ENCODE measurements at regions not wholly inside any gene's neighbourhood (a gene's known extent, or its start where the extent isn't known, plus 50 kb on each side); places are given as distances from the start of the nearest gene placed in this dataset.

GRCh38 chr3:72120806-72121778 is 336.1 kb upstream of the PROK2 start:
- no peaks in the 10 kb centered on the region for H3K36me3 ChIP-seq (ENCODE audit: control insufficient read depth, insufficient read depth, low read length)
- WGBS (ENCODE audit: insufficient coverage, insufficient read length): no CpG with 5 or more reads among the region's 5 CpGs
- H3K4me3 ChIP-seq (ENCODE audit: low read length): no peak overlapping the region
- H3K27me3 ChIP-seq (ENCODE audit: control insufficient read depth, insufficient read depth, low read length): no peaks in the 10 kb centered on the region
- H3K9me3 ChIP-seq (ENCODE audit: control insufficient read depth, insufficient read depth, low read length): no peaks in the 10 kb centered on the region
- H3K4me1 ChIP-seq (ENCODE audit: control insufficient read depth, insufficient read depth, low read length): no peaks in the 10 kb centered on the region
- no peak for DNase-seq (ENCODE audit: low read depth, low spot score)
- H3K27ac ChIP-seq (ENCODE audit: low read length): no peak overlapping the region

GRCh38 chr3:72120039-72120438 is 335.1 kb upstream of the PROK2 start:
- no CpG with 5 or more reads among the region's 4 CpGs for WGBS (ENCODE audit: insufficient coverage, insufficient read length)
- H3K9me3 ChIP-seq (ENCODE audit: control insufficient read depth, insufficient read depth, low read length): no peaks in the 10 kb centered on the region
- no peak overlapping the region for H3K4me3 ChIP-seq (ENCODE audit: low read length)
- no peak for DNase-seq (ENCODE audit: low read depth, low spot score)
- no peak overlapping the region for H3K27ac ChIP-seq (ENCODE audit: low read length)
- H3K36me3 ChIP-seq (ENCODE audit: control insufficient read depth, insufficient read depth, low read length): no peaks in the 10 kb centered on the region
- no peaks in the 10 kb centered on the region for H3K4me1 ChIP-seq (ENCODE audit: control insufficient read depth, insufficient read depth, low read length)
- H3K27me3 ChIP-seq (ENCODE audit: control insufficient read depth, insufficient read depth, low read length): no peaks in the 10 kb centered on the region

- Histone ChIP-seq H3K9me3 (ENCODE audit: control insufficient read depth, insufficient read depth, low read length) (no peaks in the 10 kb centered on the region), H3K36me3 (ENCODE audit: control insufficient read depth, insufficient read depth, low read length) (no peaks in the 10 kb centered on the region), H3K27me3 (ENCODE audit: control insufficient read depth, insufficient read depth, low read length) (no peaks in the 10 kb centered on the region), H3K4me3 (ENCODE audit: low read length) (no peak overlapping the region), H3K4me1 (ENCODE audit: control insufficient read depth, insufficient read depth, low read length) (no peaks in the 10 kb centered on the region), H3K27ac (ENCODE audit: low read length) (no peak overlapping the region)
- DNase-seq (ENCODE audit: low read depth, low spot score): no peak
Observed at GRCh38 chr3:72118628-72119027, 333.7 kb upstream of the PROK2 start.

- Histone ChIP-seq H3K36me3 (ENCODE audit: control insufficient read depth, insufficient read depth, low read length) (no peaks in the 10 kb centered on the region), H3K27me3 (ENCODE audit: control insufficient read depth, insufficient read depth, low read length) (no peaks in the 10 kb centered on the region), H3K9me3 (ENCODE audit: control insufficient read depth, insufficient read depth, low read length) (no peaks in the 10 kb centered on the region), H3K4me3 (ENCODE audit: low read length) (no peak overlapping the region), H3K27ac (ENCODE audit: low read length) (no peak overlapping the region), H3K4me1 (ENCODE audit: control insufficient read depth, insufficient read depth, low read length) (no peaks in the 10 kb centered on the region)
- DNase-seq (ENCODE audit: low read depth, low spot score): no peak
- WGBS (ENCODE audit: insufficient coverage, insufficient read length): no CpG with 5 or more reads among the region's 7 CpGs
Observed at GRCh38 chr3:72116226-72116625, 331.3 kb upstream of the PROK2 start.

- Histone ChIP-seq H3K27ac (ENCODE audit: low read length) (no peak overlapping the region), H3K4me3 (ENCODE audit: low read length) (no peak overlapping the region), H3K27me3 (ENCODE audit: control insufficient read depth, insufficient read depth, low read length) (no peaks in the 10 kb centered on the region), H3K4me1 (ENCODE audit: control insufficient read depth, insufficient read depth, low read length) (no peaks in the 10 kb centered on the region), H3K9me3 (ENCODE audit: control insufficient read depth, insufficient read depth, low read length) (no peaks in the 10 kb centered on the region), H3K36me3 (ENCODE audit: control insufficient read depth, insufficient read depth, low read length) (no peaks in the 10 kb centered on the region)
- no CpG with 5 or more reads among the region's 6 CpGs for WGBS (ENCODE audit: insufficient coverage, insufficient read length)
- no peak for DNase-seq (ENCODE audit: low read depth, low spot score)
Observed at GRCh38 chr3:72115307-72115706, 330.4 kb upstream of the PROK2 start.

- Histone ChIP-seq H3K27me3 (ENCODE audit: control insufficient read depth, insufficient read depth, low read length) (no peaks in the 10 kb centered on the region), H3K9me3 (ENCODE audit: control insufficient read depth, insufficient read depth, low read length) (no peaks in the 10 kb centered on the region), H3K4me1 (ENCODE audit: control insufficient read depth, insufficient read depth, low read length) (no peaks in the 10 kb centered on the region), H3K36me3 (ENCODE audit: control insufficient read depth, insufficient read depth, low read length) (no peaks in the 10 kb centered on the region), H3K27ac (ENCODE audit: low read length) (no peak overlapping the region), H3K4me3 (ENCODE audit: low read length) (no peak overlapping the region)
- no CpG with 5 or more reads among the region's 5 CpGs for WGBS (ENCODE audit: insufficient coverage, insufficient read length)
- DNase-seq (ENCODE audit: low read depth, low spot score): no peak
Observed at GRCh38 chr3:72114773-72115172, 329.8 kb upstream of the PROK2 start.

GRCh38 chr3:72113964-72114363 is 329.0 kb upstream of the PROK2 start:
- DNase-seq (ENCODE audit: low read depth, low spot score): no peak
- H3K27ac ChIP-seq (ENCODE audit: low read length): no peak overlapping the region
- no peak overlapping the region for H3K4me3 ChIP-seq (ENCODE audit: low read length)
- WGBS (ENCODE audit: insufficient coverage, insufficient read length): no CpG with 5 or more reads among the region's 3 CpGs
- H3K4me1 ChIP-seq (ENCODE audit: control insufficient read depth, insufficient read depth, low read length): no peaks in the 10 kb centered on the region
- H3K27me3 ChIP-seq (ENCODE audit: control insufficient read depth, insufficient read depth, low read length): no peaks in the 10 kb centered on the region
- no peaks in the 10 kb centered on the region for H3K36me3 ChIP-seq (ENCODE audit: control insufficient read depth, insufficient read depth, low read length)
- H3K9me3 ChIP-seq (ENCODE audit: control insufficient read depth, insufficient read depth, low read length): no peaks in the 10 kb centered on the region

GRCh38 chr3:72113564-72113963 is 328.6 kb upstream of the PROK2 start:
- DNase-seq (ENCODE audit: low read depth, low spot score): no peak
- H3K27ac ChIP-seq (ENCODE audit: low read length): no peak overlapping the region
- no peaks in the 10 kb centered on the region for H3K27me3 ChIP-seq (ENCODE audit: control insufficient read depth, insufficient read depth, low read length)
- H3K9me3 ChIP-seq (ENCODE audit: control insufficient read depth, insufficient read depth, low read length): no peaks in the 10 kb centered on the region
- no CpG with 5 or more reads among the region's 1 CpG for WGBS (ENCODE audit: insufficient coverage, insufficient read length)
- no peak overlapping the region for H3K4me3 ChIP-seq (ENCODE audit: low read length)
- H3K4me1 ChIP-seq (ENCODE audit: control insufficient read depth, insufficient read depth, low read length): no peaks in the 10 kb centered on the region
- H3K36me3 ChIP-seq (ENCODE audit: control insufficient read depth, insufficient read depth, low read length): no peaks in the 10 kb centered on the region

- H3K9me3 ChIP-seq (ENCODE audit: control insufficient read depth, insufficient read depth, low read length): no peaks in the 10 kb centered on the region
- no peaks in the 10 kb centered on the region for H3K27me3 ChIP-seq (ENCODE audit: control insufficient read depth, insufficient read depth, low read length)
- no peak for DNase-seq (ENCODE audit: low read depth, low spot score)
- WGBS (ENCODE audit: insufficient coverage, insufficient read length): no CpG with 5 or more reads among the region's 3 CpGs
- H3K36me3 ChIP-seq (ENCODE audit: control insufficient read depth, insufficient read depth, low read length): no peaks in the 10 kb centered on the region
- no peak overlapping the region for H3K4me3 ChIP-seq (ENCODE audit: low read length)
- no peaks in the 10 kb centered on the region for H3K4me1 ChIP-seq (ENCODE audit: control insufficient read depth, insufficient read depth, low read length)
- no peak overlapping the region for H3K27ac ChIP-seq (ENCODE audit: low read length)
Observed at GRCh38 chr3:72112435-72112834, 327.5 kb upstream of the PROK2 start.

GRCh38 chr3:72111265-72112205 is 326.6 kb upstream of the PROK2 start:
- no CpG with 5 or more reads among the region's 7 CpGs for WGBS (ENCODE audit: insufficient coverage, insufficient read length)
- Histone ChIP-seq H3K9me3 (ENCODE audit: control insufficient read depth, insufficient read depth, low read length) (no peaks in the 10 kb centered on the region), H3K4me3 (ENCODE audit: low read length) (no peak overlapping the region), H3K36me3 (ENCODE audit: control insufficient read depth, insufficient read depth, low read length) (no peaks in the 10 kb centered on the region), H3K27ac (ENCODE audit: low read length) (no peak overlapping the region), H3K4me1 (ENCODE audit: control insufficient read depth, insufficient read depth, low read length) (no peaks in the 10 kb centered on the region), H3K27me3 (ENCODE audit: control insufficient read depth, insufficient read depth, low read length) (no peaks in the 10 kb centered on the region)
- DNase-seq (ENCODE audit: low read depth, low spot score): no peak

Measured in iPS DF 6.9 (cell line).